H9 (cell line): ENCODE measurements at regions not wholly inside any gene's neighbourhood (a gene's known extent, or its start where the extent isn't known, plus 50 kb on each side); places are given as distances from the start of the nearest gene placed in this dataset.

Source experiments
- DNase-seq: peaks from one replicate; pipeline ENCODE4 v3.0.0-alpha.2; 2017
- H2AFZ ChIP-seq: one replicate; pipeline ENCODE4 v1.6.1; 2013; ENCODE audit warnings: mild to moderate bottlenecking, low read length, control low read depth, moderate library complexity
- H2AK5ac ChIP-seq: 2 replicates; pipeline ENCODE4 v1.6.1; 2013; ENCODE audit warnings: low read length, control low read depth, mixed read lengths; ENCODE audit not compliant: insufficient read length
- H2BK120ac ChIP-seq: one replicate; pipeline ENCODE4 v1.6.1; 2013; ENCODE audit warnings: low read depth, mild to moderate bottlenecking, low read length, control low read depth, inconsistent platforms; ENCODE audit not compliant: poor library complexity, severe bottlenecking
- H2BK12ac ChIP-seq: 2 replicates; pipeline ENCODE4 v1.6.1; 2013; ENCODE audit warnings: low read length, control low read depth, mixed read lengths, low read depth; ENCODE audit not compliant: insufficient read length
- H2BK15ac ChIP-seq: 2 replicates; pipeline ENCODE4 v1.6.1; 2013; ENCODE audit warnings: low read depth, low read length, control low read depth
- H2BK20ac ChIP-seq: one replicate; pipeline ENCODE4 v1.6.1; 2013; ENCODE audit warnings: low read depth, mild to moderate bottlenecking, low read length, control low read depth, inconsistent platforms; ENCODE audit not compliant: poor library complexity, severe bottlenecking
- H2BK5ac ChIP-seq: 2 replicates; pipeline ENCODE4 v1.6.1; 2013; ENCODE audit warnings: low read length, control low read depth, mixed read lengths; ENCODE audit not compliant: insufficient read length
- H3K14ac ChIP-seq: 2 replicates; pipeline ENCODE4 v1.6.1; 2013; ENCODE audit warnings: low read length, control low read depth; ENCODE audit not compliant: insufficient read depth
- H3K18ac ChIP-seq: 2 replicates; pipeline ENCODE4 v1.6.1; 2013; ENCODE audit warnings: low read depth, mild to moderate bottlenecking, mixed read lengths, low read length, control low read depth; ENCODE audit not compliant: insufficient read length
- H3K23ac ChIP-seq: 2 replicates; pipeline ENCODE4 v1.6.1; 2013; ENCODE audit warnings: low read length, control low read depth, mixed read lengths, low read depth; ENCODE audit not compliant: insufficient read length
- H3K23me2 ChIP-seq: 2 replicates; pipeline ENCODE4 v1.6.1; 2013; ENCODE audit warnings: low read depth, mild to moderate bottlenecking, mixed read lengths, low read length, control low read depth; ENCODE audit not compliant: insufficient read length, poor library complexity, severe bottlenecking
- H3K27ac ChIP-seq: 2 replicates; pipeline ENCODE4 v1.5.1; 2013; ENCODE audit warnings: low read length, control low read depth, mixed read lengths, low read depth; ENCODE audit not compliant: insufficient read length
- H3K27me3 ChIP-seq: 2 replicates; pipeline ENCODE4 v1.6.1; 2013; ENCODE audit warnings: low read length, control low read depth, inconsistent platforms; ENCODE audit not compliant: insufficient read depth
- H3K4ac ChIP-seq: 2 replicates; pipeline ENCODE4 v1.6.1; 2013; ENCODE audit warnings: low read depth, mild to moderate bottlenecking, control low read depth, inconsistent platforms, low read length, moderate library complexity
- H3K4me1 ChIP-seq: 2 replicates; pipeline ENCODE4 v1.6.1; 2013; ENCODE audit warnings: low read length, control low read depth, inconsistent platforms; ENCODE audit not compliant: insufficient read depth
- H3K4me2 ChIP-seq: 2 replicates; pipeline ENCODE4 v1.6.1; 2013; ENCODE audit warnings: low read length, control low read depth, mixed read lengths; ENCODE audit not compliant: insufficient read length, insufficient read depth
- H3K56ac ChIP-seq: 2 replicates; pipeline ENCODE4 v1.6.1; 2013; ENCODE audit warnings: low read depth, mild to moderate bottlenecking, mixed read lengths, low read length, control low read depth; ENCODE audit not compliant: insufficient read length
- H3K79me1 ChIP-seq: 2 replicates; pipeline ENCODE4 v1.6.1; 2013; ENCODE audit warnings: low read depth, mild to moderate bottlenecking, moderate library complexity, low read length, control low read depth, inconsistent platforms; ENCODE audit not compliant: insufficient read depth, poor library complexity, severe bottlenecking
- H3K79me2 ChIP-seq: 2 replicates; pipeline ENCODE4 v1.6.1; 2013; ENCODE audit warnings: low read length, control low read depth, inconsistent platforms; ENCODE audit not compliant: insufficient read depth
- H3K9ac ChIP-seq: 2 replicates; pipeline ENCODE4 v1.6.1; 2013; ENCODE audit warnings: low read length, control low read depth, mixed read lengths; ENCODE audit not compliant: insufficient read length; ENCODE audit errors: extremely low read depth
- H3K9me3 ChIP-seq: one replicate; pipeline ENCODE4 v1.6.1; 2013; ENCODE audit warnings: low read depth, low read length, inconsistent platforms; ENCODE audit not compliant: control insufficient read depth
- H3T11ph ChIP-seq: one replicate; pipeline ENCODE4 v1.6.1; 2013; ENCODE audit warnings: mild to moderate bottlenecking, low read length, control low read depth, inconsistent platforms
- H4K20me1 ChIP-seq: one replicate; pipeline ENCODE4 v1.6.1; 2013; ENCODE audit not compliant: control insufficient read depth, insufficient read length, insufficient read depth
- H4K5ac ChIP-seq: 2 replicates; pipeline ENCODE4 v1.6.1; 2013; ENCODE audit warnings: low read depth, mild to moderate bottlenecking, mixed read lengths, low read length, control low read depth; ENCODE audit not compliant: insufficient read length
- H4K8ac ChIP-seq: replicated peaks from 2 replicates; pipeline ENCODE4 v1.6.1; 2013; ENCODE audit warnings: low read length, control low read depth, mixed read lengths, low read depth; ENCODE audit not compliant: insufficient read length
- H4K91ac ChIP-seq: 2 replicates; pipeline ENCODE4 v1.6.1; 2013; ENCODE audit warnings: low read depth, mild to moderate bottlenecking, moderate library complexity, mixed read lengths, low read length, control low read depth; ENCODE audit not compliant: insufficient read length
- H3K27ac Mint-ChIP-seq, 3 experiments: 2 replicates in 2 of 3; 3 replicates in 1 of 3; pipeline ENCODE4 v1.8.0; 2020 to 2021; ENCODE audit warnings: mixed read lengths in 3 of 3, mild to moderate bottlenecking in 1 of 3, moderate library complexity in 1 of 3
- H3K27me3 Mint-ChIP-seq: 2 replicates; pipeline ENCODE4 v1.8.0; 2021; ENCODE audit warnings: low read depth, mild to moderate bottlenecking, moderate library complexity, mixed read lengths
- H3K36me3 Mint-ChIP-seq, 3 experiments: 2 replicates in 2 of 3; 3 replicates in 1 of 3; pipeline ENCODE4 v1.8.0; 2020 to 2021; ENCODE audit warnings: low read depth in 3 of 3, mixed read lengths in 3 of 3; ENCODE audit not compliant: insufficient read depth in 1 of 3
- H3K4me1 Mint-ChIP-seq, 2 experiments: 2 replicates each; pipeline ENCODE4 v1.8.0; 2020; ENCODE audit warnings: mixed read lengths in 2 of 2
- H3K4me3 Mint-ChIP-seq, 2 experiments: 2 replicates in 1 of 2; 3 replicates in 1 of 2; pipeline ENCODE4 v1.8.0; 2020 to 2021; ENCODE audit warnings: mild to moderate bottlenecking in 2 of 2, mixed read lengths in 2 of 2, moderate library complexity in 1 of 2
- H3K9me3 Mint-ChIP-seq, 2 experiments: 2 replicates in 1 of 2; 3 replicates in 1 of 2; pipeline ENCODE4 v1.8.0; 2020; ENCODE audit warnings: mild to moderate bottlenecking in 2 of 2, mixed read lengths in 2 of 2, moderate library complexity in 1 of 2
- CTCF ChIP-seq: fragments of 200-600 bp; sonication (generic); conservative IDR thresholded peaks from 3 replicates; pipeline ENCODE4 v1.8.0; 2021; ENCODE audit warnings: antibody characterized with exemption, mild to moderate bottlenecking
- WGBS: extraction: QIAGEN DNeasy Blood & Tissue Kit; methylation state at CpG from one replicate; pipeline ENCODE4 v1.1.7; 2013; ENCODE audit warnings: missing lambda C conversion rate, low lambda C conversion rate, mixed read lengths; ENCODE audit not compliant: insufficient read length; ENCODE audit errors: extremely low coverage; 5-methylcytosine and 5-hydroxymethylcytosine counted together

- Histone ChIP-seq H3K9ac (no peak overlapping the region), H3T11ph (no peak overlapping the region), H3K9me3 (no peaks in the 10 kb centered on the region), H3K18ac (no peak overlapping the region), H4K91ac (no peak overlapping the region), H4K8ac (no peak overlapping the region), H3K27ac (no peak overlapping the region), H3K23ac (no peak overlapping the region), H4K20me1 (no peaks in the 10 kb centered on the region), H3K79me1 (no peaks in the 10 kb centered on the region), H4K5ac (no peak overlapping the region), H3K4me2 (no peak overlapping the region), H3K4ac (no peak overlapping the region), H3K14ac (no peak overlapping the region), H2BK5ac (no peak overlapping the region), H2BK120ac (no peak overlapping the region), H3K4me1 (peaks cover 5% of the 10 kb centered on the region; the same call in 1 of the 2 replicates), H2BK12ac (no peak overlapping the region), H2AK5ac (no peak overlapping the region), H2BK20ac (no peak overlapping the region), H2BK15ac (no peak overlapping the region), H3K27me3 (no peaks in the 10 kb centered on the region), H3K56ac (no peak overlapping the region), H2AFZ (no peak overlapping the region), H3K23me2 (no peaks in the 10 kb centered on the region), H3K79me2 (no peaks in the 10 kb centered on the region)
- WGBS: no CpG with 5 or more reads among the region's 3 CpGs
- Mint-ChIP-seq H3K4me1 (peaks cover 49 to 64% of the 10 kb centered on the region in 2 experiments), H3K27me3 (no peaks in the 10 kb centered on the region; the same call in 1 of the 2 replicates), H3K27ac (peak overlapping the region in 2 of 3 experiments; percentile 34 to 83; a peak in 4 of 7 replicates), H3K4me3 (no peak overlapping the region), H3K9me3 (no peaks in the 10 kb centered on the region), H3K36me3 (no peaks in the 10 kb centered on the region)
- no peak for TF ChIP-seq CTCF
- no peak for DNase-seq
Observed at GRCh38 chr15:96183867-96184266, 146.6 kb upstream of the NR2F2 start.
